Esophagus (tissue), 2 donors: ENCODE measurements at regions not wholly inside any gene's neighbourhood (a gene's known extent, or its start where the extent isn't known, plus 50 kb on each side); places are given as distances from the start of the nearest gene placed in this dataset.

Source experiments
- H3K27ac ChIP-seq, 2 donors: one replicate each; pipeline ENCODE4 v1.5.1; 2013; ENCODE audit warnings: low read depth in 2 of 2, mild to moderate bottlenecking in 2 of 2, inconsistent platforms in 1 of 2, low read length in 1 of 2, moderate library complexity in 1 of 2
- H3K27me3 ChIP-seq, 2 donors: one replicate each; pipeline ENCODE4 v1.6.1; 2013; ENCODE audit warnings: low read length in 2 of 2, control low read depth in 1 of 2, mild to moderate bottlenecking in 1 of 2; ENCODE audit not compliant: insufficient read depth in 2 of 2, control insufficient read depth in 1 of 2
- H3K36me3 ChIP-seq, 2 donors: one replicate each; pipeline ENCODE4 v1.6.1; 2013; ENCODE audit warnings: low read length in 1 of 2; ENCODE audit not compliant: control insufficient read depth in 2 of 2, insufficient read depth in 2 of 2
- H3K4me1 ChIP-seq, 2 donors: one replicate each; pipeline ENCODE4 v1.6.1; 2013; ENCODE audit warnings: low read length in 1 of 2; ENCODE audit not compliant: control insufficient read depth in 2 of 2, insufficient read depth in 2 of 2
- H3K4me3 ChIP-seq, 2 donors: one replicate each; pipeline ENCODE4 v1.5.1; 2013; ENCODE audit warnings: low read length in 2 of 2, mild to moderate bottlenecking in 2 of 2, low read depth in 1 of 2, moderate library complexity in 1 of 2
- H3K9me3 ChIP-seq, 2 donors: one replicate each; pipeline ENCODE4 v1.6.1; 2013; ENCODE audit warnings: mild to moderate bottlenecking in 2 of 2, low read depth in 1 of 2, low read length in 1 of 2, moderate library complexity in 1 of 2; ENCODE audit not compliant: control insufficient read depth in 2 of 2, insufficient read depth in 1 of 2
- WGBS, 2 donors: extraction: QIAGEN DNeasy Blood & Tissue Kit; methylation state at CpG; one replicate each; pipeline ENCODE4 v1.1.7; 2013; 5-methylcytosine and 5-hydroxymethylcytosine counted together
- donor health status: healthy with polysubstance abuse.
- donor health status: Bipolar disorder and iron deficiency.

DNA sequence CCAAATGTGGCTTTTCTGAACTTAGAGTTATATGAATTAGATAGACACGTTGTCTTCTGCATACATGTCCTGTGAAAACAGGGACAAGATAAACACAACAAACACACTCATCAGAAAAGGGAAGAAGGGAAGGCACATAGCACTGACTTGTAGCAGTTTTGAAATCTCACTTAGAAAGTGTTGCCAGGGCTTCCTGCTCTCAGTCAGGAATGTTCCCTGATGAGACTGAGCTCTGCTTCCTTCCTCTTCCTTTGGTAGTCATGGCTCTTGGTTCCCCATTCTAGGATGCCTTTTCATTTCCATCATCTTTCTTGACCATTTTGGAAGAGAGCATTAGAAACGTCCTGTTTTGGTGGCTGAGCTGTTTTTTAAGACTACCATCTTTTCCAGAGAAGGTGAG lies 233.8 kb upstream of the LYZL1 start:
- 57 to 64% methylated on average over 2 of the region's 2 CpGs for WGBS, 2 donors
- no peaks in the 10 kb centered on the region for H3K36me3 ChIP-seq

DNA sequence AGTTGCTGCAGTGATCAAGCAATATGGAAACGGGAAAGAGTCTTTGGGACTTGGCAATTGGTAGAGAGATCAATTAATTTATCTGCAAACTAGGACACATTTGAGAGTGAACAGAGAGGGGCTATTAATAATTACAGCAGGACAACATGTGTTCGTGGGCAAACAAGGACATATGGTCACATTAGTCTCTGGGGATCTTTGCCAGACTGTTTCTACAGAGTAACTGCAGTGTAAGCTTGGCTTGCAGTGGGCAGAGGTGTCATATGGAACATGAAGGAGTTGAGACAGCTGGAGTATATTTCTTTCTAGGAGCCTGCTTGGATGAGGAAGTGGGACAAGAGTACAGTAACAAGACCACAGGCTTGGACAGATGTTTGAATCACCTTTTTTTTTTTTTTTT lies 232.1 kb upstream of the LYZL1 start:
- peaks cover 0 to 2% of the 10 kb centered on the region in 2 donors for H3K27me3 ChIP-seq
- no peak overlapping the region for H3K4me3 ChIP-seq
- no peak overlapping the region for H3K27ac ChIP-seq
- no peaks in the 10 kb centered on the region for H3K4me1 ChIP-seq
- WGBS, 2 donors: 57 to 58% methylated on average over 2 of the region's 2 CpGs
- H3K9me3 ChIP-seq: no peaks in the 10 kb centered on the region
- no peaks in the 10 kb centered on the region for H3K36me3 ChIP-seq

More for the DNA sequence above, 233.8 kb upstream of the LYZL1 start:
- Histone ChIP-seq H3K4me1 (no peaks in the 10 kb centered on the region), H3K27ac (no peak overlapping the region), H3K27me3 (peaks cover 0 to 2% of the 10 kb centered on the region in 2 donors), H3K4me3 (no peak overlapping the region), H3K9me3 (no peaks in the 10 kb centered on the region)

DNA sequence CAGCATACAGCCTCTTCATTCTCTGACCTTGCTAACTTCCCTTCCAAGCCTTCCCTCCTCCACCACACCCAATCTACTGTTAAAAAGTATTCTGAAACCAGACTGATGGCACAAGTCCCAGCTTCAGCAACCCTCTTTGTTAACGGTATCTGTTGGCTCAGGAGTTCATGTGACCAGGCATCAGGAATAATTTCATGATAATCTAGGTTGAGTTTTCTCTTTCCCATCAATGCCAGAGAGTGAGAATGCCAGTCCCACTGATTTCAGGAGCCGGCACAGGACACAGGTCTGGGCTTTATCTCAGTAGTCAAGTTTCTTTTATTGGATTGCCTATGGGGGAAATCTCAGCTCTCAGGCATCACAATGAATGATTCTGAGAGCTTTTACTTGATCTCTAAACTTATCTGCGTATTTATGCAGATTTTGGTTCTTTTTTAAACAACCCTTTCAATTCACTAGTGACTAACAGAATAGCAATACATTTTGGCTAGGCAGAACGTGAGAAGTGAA lies 231.0 kb upstream of the LYZL1 start:
- no peak overlapping the region for H3K4me3 ChIP-seq
- WGBS, 2 donors: 35 to 41% methylated on average over 4 of the region's 4 CpGs
- H3K27me3 ChIP-seq: peaks cover 0 to 2% of the 10 kb centered on the region in 2 donors
- no peaks in the 10 kb centered on the region for H3K9me3 ChIP-seq
- H3K4me1 ChIP-seq: no peaks in the 10 kb centered on the region
- H3K36me3 ChIP-seq: no peaks in the 10 kb centered on the region
- H3K27ac ChIP-seq: no peak overlapping the region

DNA sequence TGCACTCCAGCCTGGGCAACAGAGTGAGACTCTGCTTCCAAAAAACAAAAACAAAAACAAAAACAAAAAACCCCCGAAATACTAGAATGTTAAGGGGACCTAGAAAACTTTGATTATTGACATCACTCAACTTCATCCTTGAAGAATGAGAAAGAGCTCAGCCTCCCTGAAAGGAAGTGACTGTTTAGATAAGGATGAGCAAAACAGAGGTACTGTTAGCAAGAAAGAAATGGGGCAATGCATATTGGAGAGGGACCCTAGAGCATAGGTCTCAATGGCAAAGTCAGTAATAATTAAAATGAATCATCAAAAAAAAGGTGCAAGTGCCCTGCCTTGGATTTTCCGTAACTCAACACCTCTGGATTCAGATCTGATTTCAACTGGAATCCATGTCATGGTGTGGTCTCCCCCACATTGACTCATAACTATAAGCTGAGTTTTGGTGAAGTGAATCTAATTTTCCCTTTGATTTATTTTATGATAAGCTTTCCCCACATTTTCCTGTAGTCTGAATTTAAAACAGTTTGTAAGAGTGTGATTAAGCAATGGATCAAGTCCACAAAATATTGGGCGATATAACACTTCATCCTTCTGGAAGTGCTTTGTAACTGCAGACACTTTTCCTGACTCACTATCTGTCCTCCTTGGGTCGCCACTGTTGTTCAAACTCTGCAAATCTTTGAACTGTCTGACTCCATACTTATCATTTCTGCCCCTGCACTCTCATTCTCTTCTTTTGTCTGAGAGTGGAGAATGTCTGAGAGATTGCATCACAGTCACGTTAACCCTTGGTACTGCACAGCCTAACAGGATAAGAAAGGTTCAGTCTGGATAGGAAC lies 224.8 kb upstream of the LYZL1 start:
- Histone ChIP-seq H3K9me3 (no peaks in the 10 kb centered on the region), H3K36me3 (no peaks in the 10 kb centered on the region), H3K27me3 (no peaks in the 10 kb centered on the region), H3K4me3 (no peak overlapping the region), H3K27ac (no peak overlapping the region), H3K4me1 (no peaks in the 10 kb centered on the region)
- WGBS, 2 donors: 67 to 68% methylated on average over 5 of the region's 5 CpGs

DNA sequence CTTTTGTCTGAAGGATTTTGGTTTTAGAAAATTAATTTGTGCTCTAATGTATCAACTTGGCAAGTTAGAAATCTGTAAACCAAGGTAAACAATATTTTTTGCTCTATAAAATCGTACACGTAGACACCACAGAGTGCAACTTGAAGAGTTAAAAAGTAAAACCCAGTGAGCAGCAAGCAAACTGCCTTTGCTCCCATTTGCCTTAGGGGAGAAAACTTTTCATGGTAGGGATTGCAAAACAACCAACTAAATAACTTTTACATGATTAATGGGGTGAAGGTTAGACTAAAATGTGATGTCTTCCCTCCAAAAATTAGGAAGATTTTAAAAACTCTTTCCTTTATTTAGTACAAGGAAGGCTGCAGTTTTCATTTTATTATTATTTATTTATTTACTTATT lies 224.2 kb upstream of the LYZL1 start:
- Histone ChIP-seq H3K27ac (no peak overlapping the region), H3K9me3 (no peaks in the 10 kb centered on the region), H3K4me3 (no peak overlapping the region), H3K27me3 (no peaks in the 10 kb centered on the region), H3K4me1 (no peaks in the 10 kb centered on the region), H3K36me3 (no peaks in the 10 kb centered on the region)
- 57 to 59% methylated on average over 2 of the region's 2 CpGs for WGBS, 2 donors

DNA sequence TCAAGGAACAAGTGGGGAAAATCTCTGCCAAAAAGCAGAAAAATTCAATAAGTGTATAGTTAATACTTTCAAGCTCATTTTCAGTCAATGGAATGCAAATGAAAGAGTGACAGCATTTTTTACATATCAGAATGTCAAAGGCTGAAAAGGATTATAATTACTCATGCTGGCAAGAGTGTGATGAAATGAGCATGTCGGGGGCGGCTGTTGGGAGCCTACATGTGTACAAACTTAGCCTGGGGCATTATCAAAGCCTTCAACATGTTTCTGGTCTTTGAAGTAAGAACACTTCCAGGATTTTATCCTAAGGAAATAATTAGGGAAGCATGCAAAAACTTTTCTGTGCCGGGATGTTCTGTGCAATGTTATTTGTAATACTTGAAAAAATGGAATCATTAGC lies 221.7 kb upstream of the LYZL1 start:
- H3K9me3 ChIP-seq: no peaks in the 10 kb centered on the region
- no peaks in the 10 kb centered on the region for H3K27me3 ChIP-seq
- H3K4me1 ChIP-seq: no peaks in the 10 kb centered on the region
- H3K36me3 ChIP-seq: no peaks in the 10 kb centered on the region
- H3K4me3 ChIP-seq: no peak overlapping the region
- H3K27ac ChIP-seq: no peak overlapping the region
- 30 to 36% methylated on average over 3 of the region's 3 CpGs for WGBS, 2 donors

DNA sequence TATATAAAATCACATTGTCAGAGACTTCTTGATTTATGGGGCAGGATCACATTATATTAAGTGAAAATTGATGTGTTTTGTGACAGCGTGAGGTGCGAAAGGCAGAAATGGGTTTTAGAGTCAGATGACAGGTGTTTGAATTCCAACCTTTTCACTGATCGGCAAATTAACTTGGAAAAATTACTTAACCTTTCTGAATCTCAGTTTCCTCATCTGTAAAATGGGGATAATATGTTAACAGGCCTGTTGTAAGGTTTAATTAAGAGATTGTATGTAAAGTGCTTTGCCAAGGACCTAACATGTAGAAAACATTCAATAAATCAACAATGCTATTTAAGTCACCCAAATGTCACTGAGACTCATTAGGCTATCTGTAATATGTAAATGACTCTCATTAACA lies 221.2 kb upstream of the LYZL1 start:
- H3K4me3 ChIP-seq: no peak overlapping the region
- no peaks in the 10 kb centered on the region for H3K36me3 ChIP-seq
- 70 to 88% methylated on average over 3 of the region's 3 CpGs for WGBS, 2 donors
- H3K27me3 ChIP-seq: no peaks in the 10 kb centered on the region
- H3K27ac ChIP-seq: no peak overlapping the region
- no peaks in the 10 kb centered on the region for H3K9me3 ChIP-seq
- H3K4me1 ChIP-seq: no peaks in the 10 kb centered on the region

DNA sequence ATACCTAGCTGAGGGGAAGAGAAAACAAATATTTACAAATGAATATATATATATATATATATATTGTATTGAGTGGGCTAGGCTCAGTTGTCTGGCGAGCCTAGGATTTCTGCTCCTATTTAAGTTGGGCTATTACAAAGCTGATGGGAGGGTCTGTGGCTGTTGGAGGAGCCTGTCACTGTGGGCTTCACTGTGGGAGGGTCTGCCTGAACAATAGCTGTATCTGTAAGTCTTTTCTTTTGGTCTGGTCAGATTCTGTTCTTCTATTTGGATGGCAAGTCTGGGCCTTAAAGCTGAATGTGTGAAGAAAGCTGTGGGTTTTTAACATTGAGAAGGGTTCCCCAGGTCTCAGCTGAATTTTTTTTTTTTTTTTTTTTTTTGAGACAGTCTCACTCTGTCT lies 220.6 kb upstream of the LYZL1 start:
- Histone ChIP-seq H3K27ac (no peak overlapping the region), H3K36me3 (no peaks in the 10 kb centered on the region), H3K4me1 (no peaks in the 10 kb centered on the region), H3K9me3 (no peaks in the 10 kb centered on the region), H3K27me3 (no peaks in the 10 kb centered on the region), H3K4me3 (no peak overlapping the region)
- 76 to 89% methylated on average over 1 of the region's 1 CpG for WGBS, 2 donors

DNA sequence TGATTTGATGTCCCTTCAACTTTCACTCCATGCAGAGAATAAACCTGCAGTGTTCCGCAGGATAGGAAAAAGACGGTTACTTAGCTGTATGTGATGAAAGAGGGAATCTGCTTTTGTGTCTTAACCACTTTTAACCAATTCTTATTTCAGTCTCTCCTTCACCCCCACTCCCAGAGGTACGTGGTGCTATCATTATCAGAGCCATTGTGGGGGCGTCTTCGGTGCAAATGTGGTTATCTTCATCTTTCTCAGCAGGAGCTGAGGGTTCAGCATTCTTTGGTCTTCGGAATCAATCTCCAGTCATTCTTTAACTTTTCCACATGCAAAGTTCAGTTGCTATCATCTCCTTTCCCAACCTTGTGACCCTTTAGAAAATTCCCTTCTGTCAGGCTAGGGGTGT lies 219.9 kb upstream of the LYZL1 start:
- Histone ChIP-seq H3K27ac (no peak overlapping the region), H3K4me1 (no peaks in the 10 kb centered on the region), H3K9me3 (no peaks in the 10 kb centered on the region), H3K4me3 (no peak overlapping the region), H3K27me3 (no peaks in the 10 kb centered on the region), H3K36me3 (no peaks in the 10 kb centered on the region)
- 68 to 86% methylated on average over 6 of the region's 6 CpGs for WGBS, 2 donors

DNA sequence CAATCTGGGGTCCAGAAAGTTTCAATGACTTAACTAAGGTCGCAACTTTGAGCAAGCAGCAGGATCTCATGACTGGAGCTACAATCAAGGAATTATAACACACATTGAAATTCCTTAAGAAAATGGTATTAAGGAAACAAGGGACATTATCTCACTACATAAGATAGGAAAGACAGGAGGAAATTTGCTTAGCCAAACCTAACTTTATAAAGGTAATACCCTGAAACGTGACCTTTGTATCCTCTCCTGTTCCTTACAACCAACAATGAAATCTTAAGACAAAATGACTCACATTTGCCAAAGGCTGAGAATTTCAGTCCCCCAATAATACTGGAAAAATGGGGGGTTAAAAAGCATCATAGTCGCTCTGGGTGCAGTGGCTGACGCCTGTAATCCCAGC lies 218.9 kb upstream of the LYZL1 start:
- Histone ChIP-seq H3K4me1 (no peaks in the 10 kb centered on the region), H3K36me3 (no peaks in the 10 kb centered on the region), H3K27me3 (no peaks in the 10 kb centered on the region), H3K4me3 (no peak overlapping the region), H3K9me3 (no peaks in the 10 kb centered on the region), H3K27ac (no peak overlapping the region)
- 66 to 78% methylated on average over 4 of the region's 4 CpGs for WGBS, 2 donors
